ENCODE measurements at regions not wholly inside any gene's neighbourhood (a gene's known extent, or its start where the extent isn't known, plus 50 kb on each side); places are given as distances from the start of the nearest gene placed in this dataset.

- H3K9me3 ChIP-seq (ENCODE audit: control insufficient read depth, low read depth, low read length): no peaks in the 10 kb centered on the region
- no peak overlapping the region for H2BK20ac ChIP-seq (ENCODE audit: low read depth, low read length, poor library complexity, severe bottlenecking)
- H2BK15ac ChIP-seq (ENCODE audit: low read depth, low read length): no peak overlapping the region
- no peak overlapping the region for H3K9ac ChIP-seq (ENCODE audit: extremely low read depth, insufficient read length, low read length)
- no peaks in the 10 kb centered on the region for H3K4me1 ChIP-seq (ENCODE audit: insufficient read depth, low read length)
- no peak overlapping the region for H2BK12ac ChIP-seq (ENCODE audit: insufficient read length, low read depth, low read length)
- no peaks in the 10 kb centered on the region for H3K79me1 ChIP-seq (ENCODE audit: insufficient read depth, low read depth, low read length, poor library complexity, severe bottlenecking)
- TF ChIP-seq CTCF (conservative IDR thresholded peaks at IDR 0.05): no peak
- H4K8ac ChIP-seq (replicated peaks; ENCODE audit: insufficient read length, low read depth, low read length): no peak overlapping the region
- H3K9me3 Mint-ChIP-seq: peaks cover 0 to 4% of the 10 kb centered on the region in 2 experiments; a peak in 4 of 5 replicates
- H3K27ac Mint-ChIP-seq: no peak overlapping the region
- no peak overlapping the region for H4K5ac ChIP-seq (ENCODE audit: insufficient read length, low read depth, low read length)
- peaks cover 12 to 14% of the 10 kb centered on the region in 2 experiments for H3K4me1 Mint-ChIP-seq
- H2AK5ac ChIP-seq (ENCODE audit: insufficient read length, low read length): no peak overlapping the region
- H3K18ac ChIP-seq (ENCODE audit: insufficient read length, low read depth, low read length): no peak overlapping the region
- H3K4ac ChIP-seq (ENCODE audit: low read depth, low read length): no peak overlapping the region
- no peak overlapping the region for H2BK5ac ChIP-seq (ENCODE audit: insufficient read length, low read length)
- no peak overlapping the region for H3K4me3 Mint-ChIP-seq
- no peaks in the 10 kb centered on the region for H4K20me1 ChIP-seq (ENCODE audit: control insufficient read depth, insufficient read depth, insufficient read length)
- no peak overlapping the region; the same call in 1 of the 2 replicates for H3K14ac ChIP-seq (ENCODE audit: insufficient read depth, low read length)
- no peaks in the 10 kb centered on the region; a peak in 1 of 7 replicates for H3K36me3 Mint-ChIP-seq (ENCODE audit: insufficient read depth in 1 of 3, low read depth in 3 of 3)
- H3K56ac ChIP-seq (ENCODE audit: insufficient read length, low read depth, low read length): no peak overlapping the region
- H3K23ac ChIP-seq (ENCODE audit: insufficient read length, low read depth, low read length): no peak overlapping the region
- H2BK120ac ChIP-seq (ENCODE audit: low read depth, low read length, poor library complexity, severe bottlenecking): no peak overlapping the region
- DNase-seq: no peak
- no peak overlapping the region for H4K91ac ChIP-seq (ENCODE audit: insufficient read length, low read depth, low read length)
- no CpG with 5 or more reads among the region's 2 CpGs for WGBS (ENCODE audit: extremely low coverage, insufficient read length, low lambda C conversion rate)
- no peak overlapping the region for H3K27ac ChIP-seq (ENCODE audit: insufficient read length, low read depth, low read length)
- no peak overlapping the region for H3K4me2 ChIP-seq (ENCODE audit: insufficient read depth, insufficient read length, low read length)
- H2AFZ ChIP-seq (ENCODE audit: low read length): no peak overlapping the region
- peaks cover 20% of the 10 kb centered on the region for H3K27me3 Mint-ChIP-seq (ENCODE audit: low read depth)
- H3K27me3 ChIP-seq (ENCODE audit: insufficient read depth, low read length): no peaks in the 10 kb centered on the region
- no peaks in the 10 kb centered on the region for H3K79me2 ChIP-seq (ENCODE audit: insufficient read depth, low read length)
- H3T11ph ChIP-seq (ENCODE audit: low read length): no peak overlapping the region
- H3K23me2 ChIP-seq (ENCODE audit: insufficient read length, low read depth, low read length, poor library complexity, severe bottlenecking): no peaks in the 10 kb centered on the region
Measured at GRCh38 chr6:33861722-33862121, 57.9 kb upstream of the MLN start.

Data from H9 (cell line).